Natural killer cell (primary cell): ENCODE measurements at regions not wholly inside any gene's neighbourhood (a gene's known extent, or its start where the extent isn't known, plus 50 kb on each side); places are given as distances from the start of the nearest gene placed in this dataset.

Experiments used
- ATAC-seq, 3 donors: fragments of 150-1000 bp in 2 of 3; fragments of 200-7000 bp in 1 of 3; cut with Tn5 transposase; 1 replicate in 1 of 3; 2 replicates in 2 of 3; pipeline ENCODE4 v1.10.0; 2021; ENCODE audit warnings: mild to moderate bottlenecking in 2 of 3, moderate library complexity in 2 of 3
- DNase-seq, 2 donors: peaks; one replicate each; pipeline versions ENCODE4 v3.0.0 to v3.0.0-alpha.2; 2013 to 2021; ENCODE audit warnings: mixed read lengths in 1 of 2
- H3K27ac ChIP-seq: one replicate; pipeline ENCODE4 v1.5.1; 2013; ENCODE audit warnings: mild to moderate bottlenecking, low read length
- H3K27me3 ChIP-seq: one replicate; pipeline ENCODE4 v1.6.1; 2013; ENCODE audit warnings: low read length; ENCODE audit not compliant: control insufficient read depth, insufficient read depth
- H3K36me3 ChIP-seq: one replicate; pipeline ENCODE4 v1.6.1; 2013; ENCODE audit warnings: low read length; ENCODE audit not compliant: control insufficient read depth, insufficient read depth
- H3K4me1 ChIP-seq: one replicate; pipeline ENCODE4 v1.6.1; 2013; ENCODE audit warnings: low read length; ENCODE audit not compliant: control insufficient read depth, insufficient read depth
- H3K4me3 ChIP-seq: one replicate; pipeline ENCODE4 v1.5.1; 2013; ENCODE audit warnings: low read length
- H3K9me3 ChIP-seq: one replicate; pipeline ENCODE4 v1.6.1; 2013; ENCODE audit warnings: low read length; ENCODE audit not compliant: control insufficient read depth, insufficient read depth
- H3K27ac Mint-ChIP-seq, 2 donors: one replicate each; pipeline ENCODE4 v1.8.0; 2022; ENCODE audit warnings: mild to moderate bottlenecking in 2 of 2, mixed read lengths in 2 of 2, moderate library complexity in 1 of 2
- H3K27me3 Mint-ChIP-seq, 2 donors: one replicate each; pipeline ENCODE4 v1.8.0; 2022; ENCODE audit warnings: low read depth in 2 of 2, mixed read lengths in 2 of 2
- H3K36me3 Mint-ChIP-seq: one replicate; pipeline ENCODE4 v1.8.0; 2022; ENCODE audit warnings: mixed read lengths
- H3K4me1 Mint-ChIP-seq, 2 donors: one replicate each; pipeline ENCODE4 v1.8.0; 2022; ENCODE audit warnings: mixed read lengths in 2 of 2
- H3K4me3 Mint-ChIP-seq: one replicate; pipeline ENCODE4 v1.8.0; 2022; ENCODE audit warnings: mild to moderate bottlenecking, moderate library complexity, mixed read lengths
- H3K9me3 Mint-ChIP-seq, 2 donors: one replicate each; pipeline ENCODE4 v1.8.0; 2022; ENCODE audit warnings: mixed read lengths in 2 of 2
- WGBS: methylation state at CpG from one replicate; pipeline ENCODE4 v1.1.7; 2013; ENCODE audit warnings: missing lambda C conversion rate; ENCODE audit not compliant: insufficient coverage; 5-methylcytosine and 5-hydroxymethylcytosine counted together
- intact Hi-C: fragments of 100-400 bp; cut with micrococcal nuclease; formaldehyde crosslinking; loops from one replicate; pipeline ENCODE4 v1.14.2; 2022
- TF ChIP-seq, protein P1 (sequence below): fragments of 200-600 bp; IDR thresholded peaks from one replicate; pipeline ENCODE4 v1.8.0; 2022; ENCODE audit warnings: antibody characterized with exemption

DNA sequence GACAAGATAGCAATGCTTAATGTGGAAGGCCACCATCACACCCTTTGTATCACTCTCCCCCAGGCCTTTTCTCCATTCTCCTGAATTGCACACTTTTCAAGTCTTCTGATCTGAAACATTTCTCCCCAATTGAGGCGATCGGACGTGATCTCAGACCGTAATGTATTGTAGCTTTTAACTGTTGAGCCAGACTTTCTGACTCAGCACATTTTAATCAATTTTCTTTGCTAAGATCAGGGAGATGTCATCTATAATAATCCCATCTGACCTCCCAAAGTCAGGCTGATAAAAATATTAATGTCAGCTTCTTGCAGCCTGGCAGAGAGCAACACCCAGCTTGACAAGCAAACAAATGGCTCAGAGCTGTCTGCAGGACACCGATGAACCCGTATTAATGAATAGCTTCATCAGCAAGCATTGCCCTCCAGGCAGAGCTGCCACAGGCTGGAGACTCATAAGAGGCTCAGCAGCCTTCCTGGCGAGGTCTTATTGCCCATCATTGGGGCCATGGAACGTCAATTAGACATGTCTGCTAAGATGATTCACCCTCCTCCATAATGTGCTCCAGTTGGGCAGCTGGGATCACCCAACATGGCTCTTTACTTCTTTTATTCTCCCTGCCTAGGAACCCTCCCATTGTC lies 60.2 kb upstream of the UQCRFS1 start:
- 88% methylated on average over 8 of the region's 8 CpGs for whole genome bisulfite sequencing
- TF ChIP-seq, protein P1, sequence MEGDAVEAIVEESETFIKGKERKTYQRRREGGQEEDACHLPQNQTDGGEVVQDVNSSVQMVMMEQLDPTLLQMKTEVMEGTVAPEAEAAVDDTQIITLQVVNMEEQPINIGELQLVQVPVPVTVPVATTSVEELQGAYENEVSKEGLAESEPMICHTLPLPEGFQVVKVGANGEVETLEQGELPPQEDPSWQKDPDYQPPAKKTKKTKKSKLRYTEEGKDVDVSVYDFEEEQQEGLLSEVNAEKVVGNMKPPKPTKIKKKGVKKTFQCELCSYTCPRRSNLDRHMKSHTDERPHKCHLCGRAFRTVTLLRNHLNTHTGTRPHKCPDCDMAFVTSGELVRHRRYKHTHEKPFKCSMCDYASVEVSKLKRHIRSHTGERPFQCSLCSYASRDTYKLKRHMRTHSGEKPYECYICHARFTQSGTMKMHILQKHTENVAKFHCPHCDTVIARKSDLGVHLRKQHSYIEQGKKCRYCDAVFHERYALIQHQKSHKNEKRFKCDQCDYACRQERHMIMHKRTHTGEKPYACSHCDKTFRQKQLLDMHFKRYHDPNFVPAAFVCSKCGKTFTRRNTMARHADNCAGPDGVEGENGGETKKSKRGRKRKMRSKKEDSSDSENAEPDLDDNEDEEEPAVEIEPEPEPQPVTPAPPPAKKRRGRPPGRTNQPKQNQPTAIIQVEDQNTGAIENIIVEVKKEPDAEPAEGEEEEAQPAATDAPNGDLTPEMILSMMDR, result no peak
- H3K4me1 Mint-ChIP-seq, result peaks cover 9 to 18% of the 10 kb centered on the region in 2 donors

DNA sequence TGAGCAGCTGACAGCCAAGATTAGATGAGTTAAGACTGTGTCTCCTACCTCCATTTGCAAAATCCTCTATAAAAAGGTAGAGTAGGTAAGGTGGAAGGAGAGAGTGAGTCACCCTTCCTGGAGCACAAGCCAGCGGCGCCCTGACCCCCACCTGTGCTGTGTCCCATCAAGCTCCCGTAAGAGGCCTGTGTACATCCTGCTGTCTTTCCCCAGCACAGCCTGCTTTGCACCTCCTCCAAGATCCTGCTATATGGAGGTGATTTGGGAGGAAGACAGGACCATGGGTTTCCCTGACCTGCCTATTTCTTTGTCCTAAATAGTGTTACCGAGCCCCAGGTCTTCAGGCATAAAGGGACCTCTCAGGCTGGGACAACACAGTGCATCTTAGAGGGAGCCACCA lies 62.3 kb upstream of the UQCRFS1 start:
- TF ChIP-seq, protein P1, result no peak
- no peak overlapping the region for H3K27ac Mint-ChIP-seq
- Histone ChIP-seq H3K4me1 (peaks cover 6% of the 10 kb centered on the region), H3K9me3 (peaks cover 3% of the 10 kb centered on the region), H3K4me3 (no peak overlapping the region), H3K36me3 (no peaks in the 10 kb centered on the region), H3K27me3 (no peaks in the 10 kb centered on the region), H3K27ac (no peak overlapping the region)
- 95% methylated on average over 4 of the region's 4 CpGs for WGBS
- no peaks in the 10 kb centered on the region for H3K9me3 Mint-ChIP-seq
- no peak overlapping the region for H3K4me3 Mint-ChIP-seq
- H3K4me1 Mint-ChIP-seq, result peaks cover 9 to 18% of the 10 kb centered on the region in 2 donors
- DNase-seq (no peak), ATAC-seq (no peak)
- no peaks in the 10 kb centered on the region for H3K36me3 Mint-ChIP-seq
- intact Hi-C loops, result no loop called here
- H3K27me3 Mint-ChIP-seq, result peaks cover under 1% of the 10 kb centered on the region in 2 donors

More for the DNA sequence above, 60.2 kb upstream of the UQCRFS1 start:
- H3K27ac ChIP-seq, result no peak overlapping the region
- H3K4me1 ChIP-seq, result peaks cover 6% of the 10 kb centered on the region
- Mint-ChIP-seq H3K4me3 (no peak overlapping the region), H3K9me3 (no peaks in the 10 kb centered on the region), H3K36me3 (no peaks in the 10 kb centered on the region), H3K27me3 (peaks cover 8 to 12% of the 10 kb centered on the region in 2 donors), H3K27ac (no peak overlapping the region)
- DNase-seq, result no peak
- H3K36me3 ChIP-seq, result no peaks in the 10 kb centered on the region
- peaks cover 3% of the 10 kb centered on the region for H3K9me3 ChIP-seq
- intact Hi-C loops, result no loop called here
- no peaks in the 10 kb centered on the region for H3K27me3 ChIP-seq
- H3K4me3 ChIP-seq, result no peak overlapping the region
- no peak for ATAC-seq

GRCh38 chr19:29277102-29277501 lies 64.2 kb upstream of the UQCRFS1 start:
- intact Hi-C loops, result no loop called here
- H3K4me3 ChIP-seq, result no peak overlapping the region
- H3K9me3 ChIP-seq, result no peaks in the 10 kb centered on the region
- H3K36me3 ChIP-seq, result no peaks in the 10 kb centered on the region
- ATAC-seq (peak; percentile 92 to 100 (median 98)), DNase-seq (peak; percentile 52 to 84)
- 12% methylated on average over 7 of the region's 7 CpGs for WGBS
- Mint-ChIP-seq H3K4me3 (peak overlapping the region; percentile 76), H3K36me3 (no peaks in the 10 kb centered on the region), H3K9me3 (no peaks in the 10 kb centered on the region), H3K4me1 (peaks cover 9 to 18% of the 10 kb centered on the region in 2 donors), H3K27ac (peak overlapping the region; percentile 71 to 83), H3K27me3 (peaks cover 8 to 15% of the 10 kb centered on the region in 2 donors)
- H3K27me3 ChIP-seq, result no peaks in the 10 kb centered on the region
- H3K4me1 ChIP-seq, result peaks cover 6% of the 10 kb centered on the region
- TF ChIP-seq, protein P1, result no peak
- H3K27ac ChIP-seq, result peak overlapping the region; percentile 49

DNA sequence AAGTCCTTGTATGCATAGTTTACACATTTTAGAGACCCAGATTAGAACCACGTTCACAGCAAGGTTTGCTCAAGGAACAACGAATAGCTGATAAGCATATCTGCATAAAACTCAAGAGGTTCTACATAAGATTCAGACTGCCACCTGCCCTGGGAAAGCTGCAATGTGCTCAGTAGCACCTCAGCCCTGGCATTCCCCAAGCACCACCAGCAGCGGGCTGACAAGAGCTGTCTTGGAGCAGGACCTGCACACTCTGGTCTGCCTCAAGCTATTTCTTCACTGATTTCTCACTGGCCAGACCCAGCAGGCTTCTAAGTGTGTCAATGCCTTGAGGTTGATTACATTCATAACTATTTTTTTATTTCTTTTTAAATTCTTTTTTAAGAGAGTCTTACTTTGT lies 65.8 kb upstream of the UQCRFS1 start:
- no peaks in the 10 kb centered on the region for H3K9me3 ChIP-seq
- no peaks in the 10 kb centered on the region for H3K27me3 ChIP-seq
- no peaks in the 10 kb centered on the region for H3K9me3 Mint-ChIP-seq
- WGBS, result 59% methylated on average over 3 of the region's 3 CpGs
- no peak for DNase-seq
- no peak for ATAC-seq
- H3K4me1 Mint-ChIP-seq, result peaks cover 9 to 18% of the 10 kb centered on the region in 2 donors
- H3K27ac Mint-ChIP-seq, result no peak overlapping the region
- no peak overlapping the region for H3K27ac ChIP-seq
- peaks cover 6% of the 10 kb centered on the region for H3K4me1 ChIP-seq
- H3K4me3 ChIP-seq, result no peak overlapping the region
- H3K36me3 ChIP-seq, result no peaks in the 10 kb centered on the region
- no peaks in the 10 kb centered on the region for H3K36me3 Mint-ChIP-seq
- intact Hi-C loops, result no loop called here
- peaks cover 12 to 26% of the 10 kb centered on the region in 2 donors for H3K27me3 Mint-ChIP-seq
- H3K4me3 Mint-ChIP-seq, result no peak overlapping the region
- TF ChIP-seq, protein P1, result no peak
